ENCODE measurements at regions not wholly inside any gene's neighbourhood (a gene's known extent, or its start where the extent isn't known, plus 50 kb on each side); places are given as distances from the start of the nearest gene placed in this dataset.

DNA sequence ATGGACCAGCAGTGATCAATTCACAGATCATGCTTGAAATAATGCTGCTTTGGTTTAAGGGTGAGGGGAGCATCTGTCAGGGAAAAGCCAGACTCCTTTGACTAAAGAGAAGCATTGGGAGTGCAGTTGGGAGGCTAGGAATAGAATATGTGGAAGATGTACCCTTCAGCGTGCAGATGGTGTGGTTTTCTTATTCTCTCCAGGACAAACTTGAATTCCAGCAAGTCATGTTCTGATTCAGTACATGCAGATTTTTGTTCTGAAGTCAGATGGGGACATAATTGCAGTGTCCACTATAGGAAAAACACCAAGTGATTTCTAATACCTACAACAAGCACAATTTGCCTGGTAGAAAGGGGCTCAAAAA lies 99.0 kb upstream of the LIMCH1 start:
- H3K27me3 ChIP-seq (ENCODE audit: low read length): no peaks in the 10 kb centered on the region
- H3K9me3 ChIP-seq (ENCODE audit: low read length): no peaks in the 10 kb centered on the region
- H3K79me2 ChIP-seq (ENCODE audit: low read length): no peaks in the 10 kb centered on the region
- H3K9ac ChIP-seq (ENCODE audit: low read length): no peak overlapping the region
- no peak overlapping the region for H3K27ac ChIP-seq (ENCODE audit: low read length)
- POLR2A ChIA-PET (ENCODE audit: unreplicated experiment): no interaction called here
- H3K4me2 ChIP-seq (ENCODE audit: low read length): no peak overlapping the region
- TF ChIP-seq, protein P1, sequence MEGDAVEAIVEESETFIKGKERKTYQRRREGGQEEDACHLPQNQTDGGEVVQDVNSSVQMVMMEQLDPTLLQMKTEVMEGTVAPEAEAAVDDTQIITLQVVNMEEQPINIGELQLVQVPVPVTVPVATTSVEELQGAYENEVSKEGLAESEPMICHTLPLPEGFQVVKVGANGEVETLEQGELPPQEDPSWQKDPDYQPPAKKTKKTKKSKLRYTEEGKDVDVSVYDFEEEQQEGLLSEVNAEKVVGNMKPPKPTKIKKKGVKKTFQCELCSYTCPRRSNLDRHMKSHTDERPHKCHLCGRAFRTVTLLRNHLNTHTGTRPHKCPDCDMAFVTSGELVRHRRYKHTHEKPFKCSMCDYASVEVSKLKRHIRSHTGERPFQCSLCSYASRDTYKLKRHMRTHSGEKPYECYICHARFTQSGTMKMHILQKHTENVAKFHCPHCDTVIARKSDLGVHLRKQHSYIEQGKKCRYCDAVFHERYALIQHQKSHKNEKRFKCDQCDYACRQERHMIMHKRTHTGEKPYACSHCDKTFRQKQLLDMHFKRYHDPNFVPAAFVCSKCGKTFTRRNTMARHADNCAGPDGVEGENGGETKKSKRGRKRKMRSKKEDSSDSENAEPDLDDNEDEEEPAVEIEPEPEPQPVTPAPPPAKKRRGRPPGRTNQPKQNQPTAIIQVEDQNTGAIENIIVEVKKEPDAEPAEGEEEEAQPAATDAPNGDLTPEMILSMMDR (conservative IDR thresholded peaks at IDR 0.05; ENCODE audit: low read depth, low read length): no peak
- TF ChIP-seq EZH2phosphoT487 (IDR thresholded peaks at IDR 0.05; ENCODE audit: borderline replicate concordance, low read length) (no peak), EZH2 (IDR thresholded peaks at IDR 0.05; ENCODE audit: low read length, unreplicated experiment) (no peak)
- H3K4me3 ChIP-seq (ENCODE audit: low read length): no peak overlapping the region
- intact Hi-C loops (cut with micrococcal nuclease): no loop called here
- H2AFZ ChIP-seq (ENCODE audit: low read length): no peak overlapping the region
- CTCF ChIA-PET: no interaction called here
- no TSS peak for BruUV-seq (replicated peaks)
- H3K36me3 ChIP-seq (ENCODE audit: low read depth, low read length): no peaks in the 10 kb centered on the region
- H4K20me1 ChIP-seq (ENCODE audit: low read length): no peaks in the 10 kb centered on the region
- H3F3A ChIP-seq (ENCODE audit: low read length, unreplicated experiment): no peaks in the 10 kb centered on the region
- DNase-seq: no peak
- peaks cover 17% of the 10 kb centered on the region for H3K4me1 ChIP-seq (ENCODE audit: insufficient read depth, low read length)
- H3K9me2 ChIP-seq (replicated peaks; ENCODE audit: low read length): no peaks in the 10 kb centered on the region
- no peak for ATAC-seq

GRCh38 chr4:41442810-41443209 lies 95.1 kb upstream of the LIMCH1 start:
- no TSS peak for BruUV-seq (replicated peaks)
- Histone ChIP-seq H3K36me3 (ENCODE audit: low read depth, low read length) (no peaks in the 10 kb centered on the region), H3K4me1 (ENCODE audit: insufficient read depth, low read length) (peaks cover 11% of the 10 kb centered on the region), H2AFZ (ENCODE audit: low read length) (no peak overlapping the region), H3K79me2 (ENCODE audit: low read length) (no peaks in the 10 kb centered on the region), H3K27ac (ENCODE audit: low read length) (peak overlapping the region; percentile 58), H3K9me3 (ENCODE audit: low read length) (no peaks in the 10 kb centered on the region), H3K9me2 (replicated peaks; ENCODE audit: low read length) (no peaks in the 10 kb centered on the region), H3K4me2 (ENCODE audit: low read length) (peak overlapping the region; percentile 31; the same call in 1 of the 2 replicates), H3F3A (ENCODE audit: low read length, unreplicated experiment) (no peaks in the 10 kb centered on the region), H3K9ac (ENCODE audit: low read length) (no peak overlapping the region), H4K20me1 (ENCODE audit: low read length) (no peaks in the 10 kb centered on the region), H3K4me3 (ENCODE audit: low read length) (no peak overlapping the region), H3K27me3 (ENCODE audit: low read length) (no peaks in the 10 kb centered on the region)
- TF ChIP-seq, protein P1 (conservative IDR thresholded peaks at IDR 0.05; ENCODE audit: low read depth, low read length): no peak
- TF ChIP-seq EZH2 (IDR thresholded peaks at IDR 0.05; ENCODE audit: low read length, unreplicated experiment) (no peak), EZH2phosphoT487 (IDR thresholded peaks at IDR 0.05; ENCODE audit: borderline replicate concordance, low read length) (no peak)
- intact Hi-C loops (cut with micrococcal nuclease): no loop called here
- peak; percentile 33 for ATAC-seq
- DNase-seq: peak; percentile 55
- ChIA-PET CTCF (interaction anchor here (0.6 kb wide), 1 partner anchor 257 kb away, joined by 5 read pairs; no protein-coding TSS in a partner anchor), POLR2A (ENCODE audit: unreplicated experiment) (no interaction called here)

DNA sequence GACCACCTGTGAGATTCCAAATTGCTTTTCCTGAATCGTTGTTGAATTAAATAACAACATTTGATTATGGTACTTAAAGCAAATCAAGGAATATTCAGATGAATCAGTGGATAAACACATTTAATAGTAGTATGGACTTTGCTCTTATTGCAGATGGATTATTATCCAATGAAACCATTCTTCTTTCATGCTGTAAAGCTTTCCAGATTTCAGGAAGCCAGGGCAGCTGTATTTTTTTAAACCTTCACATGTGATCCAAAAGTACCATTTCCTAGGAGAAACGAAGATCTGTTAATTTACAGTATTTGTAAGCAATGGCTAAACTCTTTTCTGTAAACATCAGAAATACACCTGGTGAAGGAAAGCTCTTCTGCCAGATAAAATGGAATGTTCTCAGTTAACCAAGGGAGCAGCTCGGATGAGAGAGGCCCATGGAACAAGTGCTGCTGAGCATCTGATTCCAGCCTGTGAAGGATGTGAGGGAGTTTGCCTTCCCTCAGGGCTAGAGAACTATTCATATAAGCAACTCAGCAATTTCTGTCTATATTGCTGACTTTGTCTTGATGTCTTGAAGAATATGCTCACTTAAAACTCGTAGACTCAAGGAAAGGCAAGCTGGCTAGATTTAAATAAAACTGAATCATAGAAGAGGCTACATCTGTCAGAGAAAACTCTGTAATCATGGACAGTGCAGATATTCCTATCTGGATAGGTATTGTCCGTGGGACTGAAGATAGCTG lies 94.4 kb upstream of the LIMCH1 start:
- ChIA-PET POLR2A (ENCODE audit: unreplicated experiment) (no interaction called here), CTCF (no interaction called here)
- Histone ChIP-seq H3K4me3 (ENCODE audit: low read length) (no peak overlapping the region), H3K4me2 (ENCODE audit: low read length) (peak overlapping the region; percentile 31; the same call in 1 of the 2 replicates), H3K36me3 (ENCODE audit: low read depth, low read length) (no peaks in the 10 kb centered on the region), H3K9me3 (ENCODE audit: low read length) (no peaks in the 10 kb centered on the region), H3K9me2 (replicated peaks; ENCODE audit: low read length) (no peaks in the 10 kb centered on the region), H3F3A (ENCODE audit: low read length, unreplicated experiment) (no peaks in the 10 kb centered on the region), H3K27ac (ENCODE audit: low read length) (peak overlapping the region; percentile 58), H4K20me1 (ENCODE audit: low read length) (no peaks in the 10 kb centered on the region), H3K79me2 (ENCODE audit: low read length) (no peaks in the 10 kb centered on the region), H3K4me1 (ENCODE audit: insufficient read depth, low read length) (peaks cover 11% of the 10 kb centered on the region), H3K27me3 (ENCODE audit: low read length) (no peaks in the 10 kb centered on the region), H3K9ac (ENCODE audit: low read length) (no peak overlapping the region), H2AFZ (ENCODE audit: low read length) (no peak overlapping the region)
- intact Hi-C loops (cut with micrococcal nuclease): no loop called here
- no TSS peak for BruUV-seq (replicated peaks)
- DNase-seq (no peak), ATAC-seq (no peak)
- TF ChIP-seq EZH2phosphoT487 (IDR thresholded peaks at IDR 0.05; ENCODE audit: borderline replicate concordance, low read length): no peak
- TF ChIP-seq EZH2 (IDR thresholded peaks at IDR 0.05; ENCODE audit: low read length, unreplicated experiment): no peak
- TF ChIP-seq, protein P1 (conservative IDR thresholded peaks at IDR 0.05; ENCODE audit: low read depth, low read length): no peak

All from PC-3 (cell line).